ENCODE measurements at regions not wholly inside any gene's neighbourhood (a gene's known extent, or its start where the extent isn't known, plus 50 kb on each side); places are given as distances from the start of the nearest gene placed in this dataset.

- Histone ChIP-seq H3K4me3 (ENCODE audit: low read depth, low read length, poor library complexity, severe bottlenecking) (no peak overlapping the region), H3K9me2 (ENCODE audit: insufficient read depth, low read length) (no peaks in the 10 kb centered on the region), H3K79me2 (ENCODE audit: insufficient read depth, low read depth, low read length) (no peaks in the 10 kb centered on the region), H3K36me3 (ENCODE audit: insufficient read depth, low read length) (no peaks in the 10 kb centered on the region), H4K20me1 (ENCODE audit: insufficient read depth, low read length) (no peaks in the 10 kb centered on the region), H3K27ac (ENCODE audit: low read depth, low read length, poor library complexity, severe bottlenecking) (no peak overlapping the region), H2AFZ (ENCODE audit: low read length) (no peak overlapping the region), H3K4me1 (ENCODE audit: insufficient read depth, low read length, poor library complexity, severe bottlenecking) (no peaks in the 10 kb centered on the region), H3K4me2 (ENCODE audit: low read length) (no peak overlapping the region), H3K9me3 (ENCODE audit: low read length) (no peaks in the 10 kb centered on the region)
- TF ChIP-seq EZH2phosphoT487 (IDR thresholded peaks at IDR 0.05; ENCODE audit: borderline replicate concordance, low read depth, low read length) (no peak), CTCF (conservative IDR thresholded peaks at IDR 0.05; ENCODE audit: low read length) (no peak)
- intact Hi-C loops (cut with micrococcal nuclease; ENCODE audit: unreplicated experiment) = no loop called here
- DNase-seq (ENCODE audit: low spot score) = no peak
- no TSS peak for BruUV-seq (replicated peaks)
- CTCF ChIA-PET (ENCODE audit: unreplicated experiment) = no interaction called here
- POLR2A ChIA-PET = interaction anchor here (1.2 kb wide), 1 partner anchor 13 kb away, joined by 3 read pairs; no protein-coding TSS in a partner anchor
Measured at GRCh38 chr4:30028826-30029225, 691.3 kb upstream of the PCDH7 start.

GRCh38 chr4:30056016-30056766 is 664.0 kb upstream of the PCDH7 start:
- TF ChIP-seq CTCF (conservative IDR thresholded peaks at IDR 0.05; ENCODE audit: low read length) = no peak
- TF ChIP-seq EZH2phosphoT487 (IDR thresholded peaks at IDR 0.05; ENCODE audit: borderline replicate concordance, low read depth, low read length) = no peak
- intact Hi-C loops (cut with micrococcal nuclease; ENCODE audit: unreplicated experiment) = no loop called here
- Histone ChIP-seq H3K4me1 (ENCODE audit: insufficient read depth, low read length, poor library complexity, severe bottlenecking) (no peaks in the 10 kb centered on the region), H3K9me3 (ENCODE audit: low read length) (no peaks in the 10 kb centered on the region), H3K27ac (ENCODE audit: low read depth, low read length, poor library complexity, severe bottlenecking) (no peak overlapping the region), H3K4me2 (ENCODE audit: low read length) (no peak overlapping the region), H2AFZ (ENCODE audit: low read length) (no peak overlapping the region), H3K9me2 (ENCODE audit: insufficient read depth, low read length) (no peaks in the 10 kb centered on the region), H3K36me3 (ENCODE audit: insufficient read depth, low read length) (no peaks in the 10 kb centered on the region), H3K4me3 (ENCODE audit: low read depth, low read length, poor library complexity, severe bottlenecking) (no peak overlapping the region), H4K20me1 (ENCODE audit: insufficient read depth, low read length) (no peaks in the 10 kb centered on the region), H3K79me2 (ENCODE audit: insufficient read depth, low read depth, low read length) (no peaks in the 10 kb centered on the region)
- ChIA-PET POLR2A (no interaction called here), CTCF (ENCODE audit: unreplicated experiment) (no interaction called here)
- BruUV-seq (replicated peaks) = no TSS peak
- no peak for DNase-seq (ENCODE audit: low spot score)

- no peak overlapping the region for H3K4me3 ChIP-seq (ENCODE audit: low read depth, low read length, poor library complexity, severe bottlenecking)
- no peak for TF ChIP-seq CTCF (conservative IDR thresholded peaks at IDR 0.05; ENCODE audit: low read length)
- TF ChIP-seq EZH2phosphoT487 (IDR thresholded peaks at IDR 0.05; ENCODE audit: borderline replicate concordance, low read depth, low read length) = no peak
- intact Hi-C loops (cut with micrococcal nuclease; ENCODE audit: unreplicated experiment) = no loop called here
- H3K36me3 ChIP-seq (ENCODE audit: insufficient read depth, low read length) = no peaks in the 10 kb centered on the region
- H3K27ac ChIP-seq (ENCODE audit: low read depth, low read length, poor library complexity, severe bottlenecking) = no peak overlapping the region
- BruUV-seq (replicated peaks) = no TSS peak
- POLR2A ChIA-PET = no interaction called here
- CTCF ChIA-PET (ENCODE audit: unreplicated experiment) = no interaction called here
- H4K20me1 ChIP-seq (ENCODE audit: insufficient read depth, low read length) = no peaks in the 10 kb centered on the region
- H3K9me2 ChIP-seq (ENCODE audit: insufficient read depth, low read length) = no peaks in the 10 kb centered on the region
- no peak overlapping the region for H3K4me2 ChIP-seq (ENCODE audit: low read length)
- H3K79me2 ChIP-seq (ENCODE audit: insufficient read depth, low read depth, low read length) = no peaks in the 10 kb centered on the region
- no peaks in the 10 kb centered on the region for H3K9me3 ChIP-seq (ENCODE audit: low read length)
- no peak for DNase-seq (ENCODE audit: low spot score)
- no peaks in the 10 kb centered on the region for H3K4me1 ChIP-seq (ENCODE audit: insufficient read depth, low read length, poor library complexity, severe bottlenecking)
- no peak overlapping the region for H2AFZ ChIP-seq (ENCODE audit: low read length)
Measured at GRCh38 chr4:30068234-30068633, 651.9 kb upstream of the PCDH7 start.
